Brain pericyte (primary cell): ENCODE measurements at regions not wholly inside any gene's neighbourhood (a gene's known extent, or its start where the extent isn't known, plus 50 kb on each side); places are given as distances from the start of the nearest gene placed in this dataset.
"Not testable (repeated sequence)": the region's sequence is repeated elsewhere in the genome, so short reads cannot be mapped to it uniquely, and the experiment has no call there.

Experiments
- DNase-seq: peaks from one replicate; pipeline ENCODE4 v3.0.0-alpha.2; 2012; ENCODE audit warnings: low read depth, low spot score

DNA sequence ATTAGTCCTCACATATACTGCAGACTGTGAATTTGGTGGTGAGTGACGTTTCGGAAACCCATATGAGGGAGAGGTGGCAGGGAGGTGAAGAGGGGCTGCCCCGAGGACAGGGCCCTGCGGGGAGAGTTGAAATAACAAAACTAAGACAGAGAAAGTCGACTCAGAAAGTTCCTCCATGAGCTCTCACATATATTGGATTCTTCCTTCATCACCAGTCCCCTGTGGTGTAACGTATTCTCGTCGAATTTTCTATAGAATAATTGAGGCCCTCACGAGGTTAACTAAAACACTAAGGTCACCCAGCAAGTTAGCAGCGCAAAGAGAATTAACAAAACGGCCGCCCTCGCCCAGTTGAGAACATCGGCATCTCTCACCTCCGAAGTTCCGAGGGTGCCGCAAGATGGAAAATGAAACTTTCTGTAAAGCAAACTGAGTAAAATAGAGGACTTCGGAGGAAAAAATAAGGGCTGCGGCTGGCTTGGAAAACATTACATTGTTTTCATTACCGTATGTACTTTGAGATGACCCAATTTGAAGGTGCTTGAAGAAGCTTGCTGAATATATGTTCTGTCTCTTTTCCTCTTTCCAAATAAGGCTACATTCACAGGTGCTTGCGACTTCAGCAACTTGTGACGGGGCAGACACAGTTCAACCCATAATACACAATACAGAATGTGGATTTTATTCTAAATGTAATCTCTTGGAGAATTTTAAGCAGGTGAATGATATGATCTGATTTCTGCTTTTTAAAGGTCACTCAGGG, 490.9 kb upstream of the JARID2 start:
- no peak for DNase-seq

DNA sequence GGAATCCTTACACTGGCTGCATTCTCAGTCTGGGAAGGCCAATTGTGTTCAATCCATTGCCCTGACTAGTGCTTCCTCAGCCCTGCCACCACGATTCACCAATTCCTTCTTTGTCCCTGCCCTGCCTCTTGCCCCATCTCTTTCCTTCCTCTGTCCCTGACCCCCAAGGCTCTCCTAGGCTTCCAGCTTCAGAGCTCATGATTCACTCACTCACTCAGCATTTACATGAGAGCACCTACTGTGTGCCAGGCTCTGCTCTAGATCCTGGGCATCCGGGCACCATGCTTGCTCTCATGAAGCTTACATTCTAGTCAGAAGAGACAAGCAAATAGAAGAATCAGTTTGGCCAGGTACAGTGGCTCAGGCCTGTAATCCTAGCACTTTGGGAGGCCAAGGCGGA, 489.5 kb upstream of the JARID2 start:
- no peak for DNase-seq

DNA sequence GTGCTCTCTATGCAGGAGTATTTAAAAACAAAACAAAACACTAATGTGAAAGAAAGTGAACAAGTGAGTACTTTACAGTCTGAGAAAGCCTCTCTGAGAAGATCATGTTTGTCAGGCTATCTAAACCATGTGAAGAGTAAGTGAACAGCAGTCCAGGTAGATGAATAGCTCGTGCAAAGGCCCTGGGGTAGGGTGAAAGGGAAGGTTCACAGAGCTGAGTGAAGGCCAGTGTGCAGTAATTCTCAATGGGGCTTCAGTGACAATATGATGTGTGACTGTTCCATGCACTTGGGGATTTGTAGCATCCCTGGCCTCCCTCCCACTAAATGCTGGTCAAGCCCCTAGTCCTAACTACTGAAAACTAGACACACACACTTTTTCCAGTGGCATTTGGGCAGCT, 488.9 kb upstream of the JARID2 start:
- DNase-seq = no peak

DNA sequence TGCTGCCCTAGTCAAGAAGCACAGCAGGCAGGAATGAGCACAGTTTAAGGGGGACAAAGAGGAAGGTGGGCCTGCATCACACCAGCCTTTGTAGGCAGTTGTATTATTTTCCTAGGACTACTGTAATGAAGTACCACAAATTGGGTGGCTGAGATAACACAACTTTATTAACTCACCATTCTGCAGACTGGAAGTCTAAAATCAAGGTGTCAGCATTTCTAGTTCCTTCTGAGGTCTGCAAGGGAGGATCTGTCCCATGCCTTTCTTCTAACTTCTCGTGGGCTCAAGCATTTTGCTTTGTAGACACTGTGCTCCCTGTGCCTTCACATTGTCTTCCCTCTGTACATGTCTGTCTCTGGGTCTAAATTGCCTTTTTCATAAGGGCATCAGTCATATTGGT, 488.5 kb upstream of the JARID2 start:
- no peak for DNase-seq

DNA sequence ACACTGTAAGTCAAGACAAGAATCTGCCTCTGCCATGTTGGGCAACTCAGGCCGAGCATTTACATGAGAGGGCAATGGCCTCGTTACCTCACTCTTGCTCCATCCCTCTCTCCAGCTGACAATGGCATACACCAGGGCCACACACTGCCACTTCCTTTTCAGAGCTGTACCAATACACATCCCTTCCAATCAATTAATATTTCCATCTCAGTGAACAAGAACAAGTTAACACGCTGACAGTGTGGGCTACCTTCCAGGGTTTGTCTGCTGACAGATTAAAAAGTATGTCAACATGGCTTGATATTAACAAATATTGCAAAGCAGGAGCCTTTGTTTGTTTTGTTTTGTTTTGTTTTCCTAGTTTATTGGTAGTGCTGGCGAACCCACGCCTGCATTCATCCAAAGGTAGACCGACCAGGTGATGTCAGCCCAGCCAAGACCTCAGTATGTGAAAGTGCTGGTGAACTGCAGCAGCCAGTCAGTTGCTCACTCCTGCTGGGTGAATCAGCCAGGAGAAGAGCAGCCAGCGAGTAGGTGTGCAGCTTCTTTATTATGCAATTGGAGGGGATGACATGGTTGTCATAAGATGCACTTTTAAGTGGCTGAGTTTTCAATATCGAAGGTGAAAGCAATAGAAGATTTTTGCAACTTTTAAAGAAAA, 487.3 kb upstream of the JARID2 start:
- no peak for DNase-seq

DNA sequence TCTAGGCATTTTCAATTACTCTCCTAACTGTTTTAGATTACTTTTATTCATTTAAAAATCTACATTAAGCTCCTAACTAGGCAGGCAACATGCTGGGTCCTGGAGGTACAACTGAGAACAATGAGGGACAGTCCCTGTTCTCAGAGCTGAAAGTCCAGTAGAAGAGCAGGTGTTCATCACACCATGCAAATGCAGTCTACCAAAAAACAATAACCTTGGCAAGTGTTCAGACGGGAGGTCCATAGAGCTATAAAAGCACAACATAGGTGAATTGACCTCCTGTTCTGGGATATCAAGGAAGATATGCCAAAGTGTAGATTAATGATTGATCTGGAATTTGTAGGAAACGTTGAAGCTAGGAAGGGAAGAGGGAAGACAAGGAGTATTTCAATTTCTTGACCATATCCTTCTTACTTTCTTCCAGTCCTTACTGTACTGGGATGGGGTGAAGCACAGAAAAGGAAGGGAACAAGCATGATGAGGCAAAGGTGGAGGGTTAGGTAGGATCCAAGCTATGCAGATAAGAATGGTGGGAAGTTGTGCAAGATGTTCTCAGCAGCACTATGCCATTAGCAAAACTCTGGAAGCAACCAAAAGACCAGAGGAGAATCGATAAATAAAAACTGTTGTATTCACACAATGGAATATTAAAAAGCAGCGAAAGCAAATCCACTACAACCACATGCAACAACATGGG, 485.7 kb upstream of the JARID2 start:
- no peak for DNase-seq

DNA sequence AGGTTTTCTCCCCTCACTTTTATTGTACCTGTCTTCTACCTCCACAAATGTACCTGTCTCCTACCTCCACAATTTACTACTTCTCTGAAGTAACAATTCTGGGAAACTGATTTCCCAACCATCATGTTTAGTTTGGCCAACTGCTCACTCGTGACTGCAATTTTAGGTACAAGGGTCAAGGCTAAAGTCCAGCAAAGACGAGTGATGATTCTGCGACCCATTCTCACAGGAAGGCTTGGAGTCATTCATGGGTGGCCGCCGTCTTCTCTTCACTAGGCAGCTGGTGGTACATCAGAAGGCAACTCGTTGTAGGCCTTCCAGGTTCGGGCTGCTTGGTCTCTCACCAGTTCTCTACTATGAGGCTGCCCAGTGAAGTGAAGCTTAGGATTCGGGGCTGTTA, 483.8 kb upstream of the JARID2 start:
- no peak for DNase-seq

DNA sequence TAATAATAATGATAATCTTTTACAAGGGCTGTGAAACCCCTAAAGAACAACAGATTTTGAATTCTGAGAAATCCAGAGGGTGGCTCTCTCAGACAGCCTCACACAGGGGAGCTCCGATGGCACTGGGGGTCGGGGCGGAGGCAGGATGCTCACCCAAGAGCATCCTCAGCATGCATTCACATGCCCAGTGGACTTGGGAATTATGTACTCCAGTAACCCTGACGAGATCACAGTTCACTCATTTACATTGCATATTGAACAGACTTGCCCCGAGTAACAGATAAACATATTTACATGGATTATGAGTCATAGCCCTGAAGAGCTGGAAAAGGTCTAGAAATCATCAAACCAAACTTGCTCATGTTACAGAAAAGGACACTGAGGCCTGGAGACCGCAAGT, 482.7 kb upstream of the JARID2 start:
- no peak for DNase-seq

DNA sequence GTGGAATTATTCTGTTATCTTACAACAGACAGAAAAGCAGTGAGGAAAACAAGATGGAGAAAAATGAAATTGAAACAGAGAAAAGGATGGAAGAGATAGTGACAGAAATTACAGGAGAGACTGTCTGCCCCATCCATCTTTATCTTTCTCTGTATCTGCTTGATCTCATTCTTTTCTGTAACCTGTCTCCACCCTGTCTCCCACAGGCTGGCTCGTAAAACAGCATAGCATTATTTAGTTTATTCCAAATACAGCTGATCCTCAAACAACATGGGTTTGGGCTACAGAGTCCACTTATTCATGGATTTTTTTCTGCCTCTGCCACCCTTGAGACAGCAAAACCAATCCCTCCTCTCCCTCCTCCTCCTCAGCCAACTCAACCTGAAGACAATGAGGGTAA, 482.3 kb upstream of the JARID2 start:
- no peak for DNase-seq

DNA sequence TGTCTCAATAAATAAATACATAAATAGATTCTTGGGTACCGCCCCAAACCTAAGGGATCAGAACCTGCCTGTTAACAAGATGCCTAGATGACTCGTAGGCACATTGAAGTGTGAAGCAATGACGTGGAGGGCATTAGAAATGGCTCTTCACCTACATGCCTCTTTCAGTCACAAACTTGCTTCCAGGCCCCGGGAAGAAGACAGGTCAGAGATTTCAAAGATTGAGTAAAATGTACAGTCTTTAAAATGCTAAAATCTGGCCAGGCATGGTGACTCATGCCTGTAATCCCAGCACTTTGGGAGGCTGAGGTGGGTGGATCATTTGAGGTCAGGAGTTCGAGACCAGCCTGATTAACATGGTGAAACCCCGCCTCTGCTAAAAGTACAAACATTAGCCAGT, 480.8 kb upstream of the JARID2 start:
- DNase-seq = no peak

DNA sequence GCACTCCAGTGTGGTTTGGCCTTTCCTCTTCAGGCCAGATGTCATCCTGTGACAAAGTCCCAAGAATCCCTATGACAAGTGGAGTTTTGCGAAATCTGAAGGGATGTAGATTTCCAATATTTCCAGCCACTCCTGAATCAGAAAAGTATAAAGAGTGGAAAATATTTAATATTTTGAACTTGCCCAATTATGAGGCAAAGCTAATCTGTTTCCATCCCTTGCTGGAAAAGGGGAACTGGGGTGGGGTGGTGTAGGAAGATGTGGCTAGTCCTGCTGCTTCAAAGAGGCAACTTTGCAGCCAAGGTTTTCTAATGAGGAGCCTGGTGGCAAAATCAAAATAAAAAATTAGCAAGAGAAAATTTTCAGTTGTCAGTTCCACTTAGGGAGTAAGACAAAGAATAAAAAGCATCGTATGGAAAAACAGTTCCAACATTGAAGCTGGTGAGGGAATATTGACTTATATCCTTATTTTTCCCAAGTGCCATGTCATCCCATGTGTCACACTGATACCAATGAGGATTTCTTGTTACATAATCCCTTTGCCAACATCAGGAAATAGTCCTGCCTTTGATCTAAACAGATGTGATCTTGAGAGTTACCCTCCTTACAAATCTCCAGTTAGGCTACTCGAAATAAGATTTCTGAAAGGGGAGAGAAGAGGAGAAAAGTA, 480.0 kb upstream of the JARID2 start:
- no peak for DNase-seq

DNA sequence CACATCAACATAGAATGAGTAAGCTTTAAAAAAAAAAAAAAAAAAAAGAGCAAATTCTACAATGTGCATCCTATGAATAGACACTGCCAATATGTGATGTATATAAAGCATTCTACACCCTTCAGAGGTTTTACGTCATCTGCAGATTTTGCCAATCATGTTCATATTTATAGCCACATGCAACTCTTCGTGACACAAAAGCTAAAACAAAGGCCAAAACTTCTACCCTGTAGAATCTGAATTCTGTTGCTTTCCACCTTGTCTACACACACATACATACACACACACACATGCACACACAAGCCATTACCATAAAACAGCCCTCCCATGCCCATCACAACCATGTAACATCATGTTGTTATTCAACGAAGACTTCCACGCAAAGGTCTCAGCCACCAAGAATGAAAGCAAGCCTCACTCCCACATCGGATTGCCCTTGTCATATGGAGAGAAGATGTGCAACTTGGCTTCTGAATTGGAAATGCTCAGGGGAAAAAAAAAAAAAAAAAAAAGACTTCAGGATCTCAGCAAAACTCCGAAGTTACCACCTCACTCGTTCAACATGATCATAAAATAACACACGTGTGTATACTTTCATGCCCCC, 479.4 kb upstream of the JARID2 start:
- no peak for DNase-seq

DNA sequence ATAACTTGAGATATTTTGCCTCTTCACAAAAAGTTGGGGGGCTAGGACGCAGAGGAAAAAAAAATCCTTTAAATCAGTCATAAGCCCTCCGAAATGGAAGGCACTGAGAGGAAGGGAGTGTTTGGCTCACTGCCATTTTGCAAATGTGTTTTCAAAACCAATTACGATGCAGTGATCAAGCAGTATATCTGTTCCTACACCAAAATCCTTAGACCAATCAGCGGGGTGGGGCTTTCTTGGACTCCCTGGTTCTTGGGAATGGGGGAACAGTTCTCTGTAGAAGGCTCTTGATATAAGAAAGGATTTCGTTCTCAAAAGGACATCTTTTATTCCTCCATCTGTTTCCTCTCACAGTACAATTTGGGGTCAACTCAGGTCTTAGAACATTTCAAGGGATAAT, 478.6 kb upstream of the JARID2 start:
- DNase-seq = no peak

DNA sequence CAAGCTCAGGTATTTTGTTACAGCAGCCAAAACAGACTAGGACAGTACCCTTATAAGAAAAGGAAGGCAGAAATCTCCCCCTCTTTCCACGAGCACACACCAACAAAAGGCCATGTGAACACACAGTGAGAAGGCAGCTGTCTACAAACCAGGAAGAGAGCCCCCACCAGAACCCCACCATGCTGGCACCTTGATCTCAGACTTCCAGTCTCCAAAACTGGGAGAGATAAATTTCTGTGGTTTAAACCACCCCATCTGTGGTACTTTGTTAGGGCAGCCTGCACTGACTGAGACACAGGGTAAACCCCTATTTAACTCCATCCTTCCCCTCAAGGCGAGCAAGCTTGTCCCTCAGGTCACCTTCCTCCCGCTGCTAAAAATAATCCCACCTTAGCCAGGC, 475.8 kb upstream of the JARID2 start:
- no peak for DNase-seq

DNA sequence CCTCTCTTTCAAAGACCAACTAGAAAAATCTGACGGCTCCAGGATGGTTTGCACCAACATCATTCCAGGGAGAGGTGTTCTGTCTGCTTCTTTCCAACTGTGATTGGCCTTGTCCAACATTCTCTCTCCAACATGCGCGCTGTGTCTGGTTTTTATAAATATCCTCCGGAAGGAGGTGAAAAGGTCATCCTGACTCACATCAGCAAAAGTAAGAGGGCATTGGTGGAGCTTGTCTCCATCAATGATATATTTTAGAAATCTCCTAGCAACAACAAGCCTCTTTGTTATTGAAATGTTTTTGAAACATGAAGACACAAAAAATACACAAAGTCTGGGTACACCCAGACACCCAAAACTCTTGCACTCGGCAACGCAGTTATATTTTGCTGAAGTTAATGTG, 475.3 kb upstream of the JARID2 start:
- DNase-seq = no peak

DNA sequence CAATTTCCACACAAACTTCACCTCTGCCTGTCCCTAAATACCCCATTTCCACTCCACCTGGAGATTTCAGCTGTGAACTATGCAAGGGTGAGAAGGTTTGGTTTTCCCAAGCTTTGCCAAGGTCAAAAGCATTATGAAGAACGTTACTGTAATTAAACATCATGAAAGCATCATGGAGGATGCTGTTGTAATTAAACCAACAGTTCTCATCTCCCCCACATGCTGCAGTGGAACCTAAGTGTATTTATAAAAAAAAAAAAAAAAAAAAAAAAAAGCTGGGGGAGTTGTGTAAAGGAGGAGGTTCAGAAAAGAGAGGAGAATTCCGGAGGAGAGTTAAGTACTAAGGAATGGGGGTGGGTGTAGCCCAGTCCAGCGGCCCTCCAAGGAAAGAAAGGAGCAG, 474.9 kb upstream of the JARID2 start:
- no peak for DNase-seq

DNA sequence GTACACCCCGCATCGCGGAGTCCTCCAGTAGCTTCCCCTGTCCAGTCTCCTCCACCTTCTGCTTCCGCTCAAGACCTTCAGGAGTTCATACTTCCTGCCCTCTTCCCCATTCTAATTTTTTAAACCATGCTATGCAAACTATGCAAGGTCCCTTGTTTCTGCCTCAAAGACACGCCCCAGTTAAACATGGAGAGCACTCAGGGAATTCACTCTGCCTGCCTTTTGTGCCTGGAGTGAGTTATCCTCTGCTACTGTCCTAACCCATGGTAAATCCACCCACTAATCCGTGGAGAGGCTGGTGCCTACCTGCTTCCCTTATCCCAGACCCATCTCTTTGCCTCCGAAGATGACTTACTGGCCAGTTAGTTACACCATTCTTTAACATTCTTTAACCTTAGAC, 473.7 kb upstream of the JARID2 start:
- no peak for DNase-seq

DNA sequence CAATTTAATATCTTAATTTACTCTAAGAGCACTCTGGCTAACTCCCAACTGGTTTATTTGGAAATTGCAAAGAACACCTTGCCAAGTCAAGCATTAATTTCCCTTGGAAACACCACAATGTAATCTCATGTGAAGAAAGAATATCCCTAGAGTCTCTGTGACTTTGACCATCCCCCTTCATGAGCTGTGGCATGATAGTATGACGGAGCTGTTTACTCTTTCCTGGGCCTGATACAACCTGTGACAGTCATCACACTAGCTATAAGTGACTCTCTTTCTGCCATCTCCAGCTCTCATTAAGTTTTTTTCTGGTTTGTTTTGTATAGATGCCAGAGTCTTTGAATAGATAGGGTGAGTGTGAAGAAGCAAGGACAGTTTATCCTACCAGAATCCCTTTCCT, 470.3 kb upstream of the JARID2 start:
- no peak for DNase-seq

DNA sequence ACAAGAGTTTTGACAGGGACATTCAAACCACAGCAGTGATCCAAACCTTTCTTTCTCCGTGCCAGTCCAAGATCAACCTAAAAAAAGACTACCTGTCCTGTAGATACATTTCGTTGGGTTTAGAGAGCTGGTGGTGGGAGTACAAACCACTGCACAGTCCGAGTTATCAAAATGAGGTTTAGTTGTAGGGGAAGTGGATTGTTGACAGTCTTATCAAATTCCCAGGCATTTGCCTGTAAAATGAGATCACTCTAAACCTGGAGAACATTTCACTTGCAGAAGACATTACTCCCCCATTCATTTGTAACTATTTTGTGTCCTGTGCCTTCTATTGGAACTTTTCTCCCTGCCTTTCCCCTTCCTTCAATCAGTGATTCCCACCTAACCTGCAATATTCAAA, 469.6 kb upstream of the JARID2 start:
- DNase-seq = no peak

DNA sequence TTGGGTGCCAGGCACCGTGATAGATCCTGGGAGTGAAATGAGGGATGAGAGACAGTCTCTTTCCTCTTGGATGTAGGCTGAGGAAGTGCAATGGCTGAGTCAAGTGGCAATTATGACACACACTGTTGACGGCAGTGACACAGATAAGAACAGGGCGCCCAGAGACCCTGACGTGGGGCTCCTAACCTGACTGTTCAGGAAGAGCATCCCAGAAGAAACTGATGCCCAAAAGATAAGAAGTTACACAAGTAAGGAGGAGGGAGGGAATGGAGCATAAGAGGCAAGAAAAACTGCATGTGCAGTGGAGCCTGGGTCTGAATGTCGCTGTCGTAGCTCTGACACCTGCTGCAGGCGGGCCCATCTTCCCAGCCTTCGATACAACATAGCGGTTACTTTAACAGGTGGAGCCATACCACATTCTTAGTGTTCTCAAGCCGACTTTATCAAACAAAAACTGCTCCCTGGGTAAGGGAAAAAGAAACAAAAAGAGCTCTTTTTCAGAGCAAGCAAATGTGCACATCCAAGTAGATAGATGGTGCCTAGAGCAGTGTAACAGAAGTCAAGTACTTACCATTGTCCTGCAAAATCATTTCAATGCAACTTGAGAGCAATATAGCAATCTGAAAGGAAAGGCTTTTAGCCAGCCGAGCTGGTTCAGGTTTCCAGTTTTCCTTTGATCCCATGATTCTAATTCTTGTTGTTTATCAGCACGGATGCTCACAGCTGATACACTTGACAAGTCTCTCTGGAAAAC, 463.9 kb upstream of the JARID2 start:
- no peak for DNase-seq

DNA sequence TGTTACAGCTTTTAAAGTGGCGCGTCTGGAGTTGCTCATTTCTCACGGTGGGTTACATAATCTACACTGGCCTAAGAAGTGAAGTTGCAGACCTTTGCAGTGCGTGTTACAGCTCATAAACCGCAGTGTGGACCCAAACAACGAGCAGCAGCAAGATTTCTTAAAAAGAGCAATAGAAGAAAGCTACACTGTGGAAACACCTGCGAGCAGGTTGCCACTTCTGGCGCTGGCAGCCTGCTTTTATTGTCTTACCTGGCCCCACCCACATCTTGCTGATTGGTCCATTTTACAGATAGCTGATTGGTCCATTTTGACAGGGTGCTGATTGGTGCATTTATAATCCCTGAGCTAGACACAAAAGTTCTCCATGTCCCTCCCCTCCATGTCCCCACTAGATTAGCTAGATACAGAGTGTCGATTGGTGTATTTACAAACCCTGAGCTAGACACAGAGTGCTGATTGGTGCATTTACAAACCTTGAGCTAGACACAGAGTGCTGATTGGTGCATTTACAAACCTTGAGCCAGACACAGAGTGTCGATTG, 462.9 kb upstream of the JARID2 start:
- DNase-seq = not testable (repeated sequence)
